Left ventricle myocardium inferior (tissue), 1 donor: ENCODE measurements at regions not wholly inside any gene's neighbourhood (a gene's known extent, or its start where the extent isn't known, plus 50 kb on each side); places are given as distances from the start of the nearest gene placed in this dataset.

Source experiments
- DNase-seq: peaks from one replicate; pipeline ENCODE4 v3.0.0-alpha.2; 2020
- H3K27ac ChIP-seq: fragments of 200-600 bp; replicated peaks from 2 replicates; pipeline ENCODE4 v1.8.0; 2021
- H3K27me3 ChIP-seq: fragments of 200-600 bp; 2 replicates; pipeline ENCODE4 v1.8.0; 2021; ENCODE audit warnings: low read depth
- H3K36me3 ChIP-seq: fragments of 200-600 bp; 2 replicates; pipeline ENCODE4 v1.8.0; 2021
- H3K4me1 ChIP-seq: fragments of 200-600 bp; 2 replicates; pipeline ENCODE4 v1.8.0; 2021
- H3K4me3 ChIP-seq: fragments of 200-600 bp; 2 replicates; pipeline ENCODE4 v1.8.0; 2021; ENCODE audit warnings: mild to moderate bottlenecking, moderate library complexity
- H3K9me3 ChIP-seq: fragments of 200-600 bp; replicated peaks from 2 replicates; pipeline ENCODE4 v1.8.0; 2021
- intact Hi-C: fragments of 100-400 bp; cut with micrococcal nuclease; formaldehyde crosslinking; loops from one replicate; pipeline ENCODE4 v1.11.0; 2022
- TF ChIP-seq, protein P1 (sequence below): fragments of 200-600 bp; IDR thresholded peaks from 2 replicates; pipeline ENCODE4 v1.8.0; 2021; ENCODE audit warnings: antibody characterized with exemption, mild to moderate bottlenecking, borderline replicate concordance
- donor health status: DM: no; HTN: yes; CAD: no; lungs with severe emphysema.

DNA sequence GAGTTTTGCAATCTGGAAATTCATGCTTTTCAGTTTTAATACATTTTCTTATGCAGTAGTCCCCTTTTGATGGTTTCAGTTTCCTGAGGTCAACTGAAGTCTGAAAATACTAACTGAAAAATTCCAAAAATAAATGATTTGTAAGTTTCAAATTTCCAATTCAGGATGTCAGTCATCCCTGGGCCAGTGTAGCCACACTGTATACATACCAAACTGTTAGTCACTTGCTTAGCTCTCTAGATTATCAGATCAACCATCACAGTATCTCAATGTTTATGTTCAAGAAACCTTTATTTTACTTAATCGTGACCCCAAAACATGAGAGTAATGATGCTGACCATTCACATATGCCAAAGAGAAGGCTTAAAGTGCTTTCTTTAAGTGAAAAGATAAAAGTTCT lies 715.5 kb downstream of the GBE1 start:
- intact Hi-C loops, result no loop called here
- Histone ChIP-seq H3K36me3 (no peaks in the 10 kb centered on the region), H3K27me3 (no peaks in the 10 kb centered on the region), H3K9me3 (no peaks in the 10 kb centered on the region), H3K4me3 (no peak overlapping the region), H3K4me1 (no peaks in the 10 kb centered on the region), H3K27ac (no peak overlapping the region)
- TF ChIP-seq, protein P1, sequence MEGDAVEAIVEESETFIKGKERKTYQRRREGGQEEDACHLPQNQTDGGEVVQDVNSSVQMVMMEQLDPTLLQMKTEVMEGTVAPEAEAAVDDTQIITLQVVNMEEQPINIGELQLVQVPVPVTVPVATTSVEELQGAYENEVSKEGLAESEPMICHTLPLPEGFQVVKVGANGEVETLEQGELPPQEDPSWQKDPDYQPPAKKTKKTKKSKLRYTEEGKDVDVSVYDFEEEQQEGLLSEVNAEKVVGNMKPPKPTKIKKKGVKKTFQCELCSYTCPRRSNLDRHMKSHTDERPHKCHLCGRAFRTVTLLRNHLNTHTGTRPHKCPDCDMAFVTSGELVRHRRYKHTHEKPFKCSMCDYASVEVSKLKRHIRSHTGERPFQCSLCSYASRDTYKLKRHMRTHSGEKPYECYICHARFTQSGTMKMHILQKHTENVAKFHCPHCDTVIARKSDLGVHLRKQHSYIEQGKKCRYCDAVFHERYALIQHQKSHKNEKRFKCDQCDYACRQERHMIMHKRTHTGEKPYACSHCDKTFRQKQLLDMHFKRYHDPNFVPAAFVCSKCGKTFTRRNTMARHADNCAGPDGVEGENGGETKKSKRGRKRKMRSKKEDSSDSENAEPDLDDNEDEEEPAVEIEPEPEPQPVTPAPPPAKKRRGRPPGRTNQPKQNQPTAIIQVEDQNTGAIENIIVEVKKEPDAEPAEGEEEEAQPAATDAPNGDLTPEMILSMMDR, result no peak
- DNase-seq, result no peak

GRCh38 chr3:81045246-81045645 lies 716.2 kb downstream of the GBE1 start:
- Histone ChIP-seq H3K4me3 (no peak overlapping the region), H3K27ac (no peak overlapping the region), H3K4me1 (no peaks in the 10 kb centered on the region), H3K27me3 (no peaks in the 10 kb centered on the region), H3K9me3 (no peaks in the 10 kb centered on the region), H3K36me3 (no peaks in the 10 kb centered on the region)
- TF ChIP-seq, protein P1, result no peak
- intact Hi-C loops, result no loop called here
- no peak for DNase-seq

DNA sequence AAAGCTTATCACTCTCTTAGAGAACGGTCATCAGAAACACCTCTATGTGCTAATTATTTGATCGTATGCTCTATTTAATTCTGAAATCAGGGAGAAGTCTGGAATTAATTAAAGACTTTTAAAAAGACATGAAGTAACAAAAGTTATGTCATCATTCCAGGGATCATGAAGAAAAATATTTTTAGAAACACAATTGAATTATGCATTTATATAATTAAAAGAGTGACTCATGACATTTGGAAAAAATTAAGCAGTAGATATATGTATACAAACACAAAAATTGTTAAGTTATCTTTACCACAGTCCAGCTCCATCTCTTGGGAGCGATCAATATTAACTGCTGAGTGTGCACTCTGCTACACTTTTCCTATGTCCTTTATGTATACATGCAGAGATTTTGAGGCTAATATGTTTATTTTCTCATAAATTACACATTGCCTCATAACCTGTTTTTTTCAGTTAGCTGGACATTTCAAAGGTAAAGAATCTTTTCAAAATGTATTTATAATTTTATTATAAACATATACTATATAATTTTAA lies 717.7 kb downstream of the GBE1 start:
- no peaks in the 10 kb centered on the region for H3K36me3 ChIP-seq
- intact Hi-C loops, result no loop called here
- no peak overlapping the region for H3K27ac ChIP-seq
- TF ChIP-seq, protein P1, result no peak
- H3K4me3 ChIP-seq, result no peak overlapping the region
- no peaks in the 10 kb centered on the region for H3K4me1 ChIP-seq
- DNase-seq, result no peak
- H3K27me3 ChIP-seq, result no peaks in the 10 kb centered on the region
- H3K9me3 ChIP-seq, result peaks cover 6% of the 10 kb centered on the region

GRCh38 chr3:81043009-81043408 lies 718.4 kb downstream of the GBE1 start:
- DNase-seq, result no peak
- Histone ChIP-seq H3K4me1 (no peaks in the 10 kb centered on the region), H3K4me3 (no peak overlapping the region), H3K9me3 (peaks cover 6% of the 10 kb centered on the region), H3K36me3 (no peaks in the 10 kb centered on the region), H3K27ac (no peak overlapping the region), H3K27me3 (no peaks in the 10 kb centered on the region)
- intact Hi-C loops, result no loop called here
- TF ChIP-seq, protein P1, result no peak

GRCh38 chr3:81041331-81041730 lies 720.1 kb downstream of the GBE1 start:
- H3K4me3 ChIP-seq, result no peak overlapping the region
- intact Hi-C loops, result no loop called here
- H3K9me3 ChIP-seq, result peaks cover 6% of the 10 kb centered on the region
- TF ChIP-seq, protein P1, result no peak
- no peaks in the 10 kb centered on the region for H3K27me3 ChIP-seq
- H3K36me3 ChIP-seq, result no peaks in the 10 kb centered on the region
- no peak overlapping the region for H3K27ac ChIP-seq
- H3K4me1 ChIP-seq, result no peaks in the 10 kb centered on the region
- DNase-seq, result no peak
